Right lobe of liver (tissue), 6 donors: ENCODE measurements at regions not wholly inside any gene's neighbourhood (a gene's known extent, or its start where the extent isn't known, plus 50 kb on each side); places are given as distances from the start of the nearest gene placed in this dataset.

Experiments
- ATAC-seq, 4 donors: fragments of 200-7000 bp; cut with Tn5 transposase; one replicate each; pipeline ENCODE4 v1.9.1; 2020; ENCODE audit warnings: mild to moderate bottlenecking in 4 of 4, moderate library complexity in 4 of 4
- DNase-seq, 3 donors: peaks; one replicate each; pipeline ENCODE4 v3.0.0-alpha.2; 2020
- H3K27ac ChIP-seq, 3 donors: fragments of 200-600 bp; one replicate each; pipeline ENCODE4 v1.8.0; 2022
- H3K27me3 ChIP-seq, 2 donors: fragments of 200-600 bp; one replicate each; pipeline ENCODE4 v1.8.0; 2022
- H3K36me3 ChIP-seq, 4 donors: fragments of 200-600 bp; sonication (generic) in 1 of 4; one replicate each; pipeline versions ENCODE4 v1.5.1 to v1.8.0; 2017 to 2022; ENCODE audit warnings: control low read depth in 1 of 4
- H3K4me1 ChIP-seq, 4 donors: fragments of 200-600 bp; sonication (generic) in 1 of 4; one replicate each; pipeline versions ENCODE4 v1.5.1 to v1.8.0; 2017 to 2022; ENCODE audit warnings: control low read depth in 1 of 4
- H3K4me3 ChIP-seq, 3 donors: fragments of 200-600 bp; one replicate each; pipeline ENCODE4 v1.8.0; 2022
- H3K9me3 ChIP-seq, 4 donors: fragments of 200-600 bp; sonication (generic) in 1 of 4; one replicate each; pipeline versions ENCODE4 v1.5.1 to v1.8.0; 2017 to 2022; ENCODE audit warnings: control low read depth in 1 of 4
- POLR2A ChIP-seq: fragments of 450-650 bp; IDR thresholded peaks from one replicate; pipeline ENCODE4 v1.6.1; 2017; ENCODE audit warnings: antibody characterized with exemption, mild to moderate bottlenecking
- WGBS: methylation state at CpG from one replicate; pipeline ENCODE4 v1.1.6; 2018; ENCODE audit warnings: low coverage, low lambda C conversion rate; ENCODE audit not compliant: insufficient coverage; ENCODE audit errors: missing lambda C conversion rate; 5-methylcytosine and 5-hydroxymethylcytosine counted together
- intact Hi-C, 2 donors: fragments of 100-400 bp; cut with DNase I; formaldehyde crosslinking; loops; one replicate each; pipeline versions ENCODE4 v1.11.2 to v1.14.1; 2022
- TF ChIP-seq, protein P1 (sequence below), 4 donors: fragments of 200-600 bp in 3 of 4; fragments of 450-650 bp in 1 of 4; IDR thresholded peaks; one replicate each; pipeline versions ENCODE4 v1.5.1 to v1.8.0; 2016 to 2022; ENCODE audit warnings: antibody characterized with exemption in 4 of 4, mild to moderate bottlenecking in 2 of 4
- donor health status: DM: no; HTN: yes; CAD: no.
- donor health status: DM: no; HTN: no; CAD: no.
- donor health status: DM: no; HTN: no; CAD: no.
- donor health status: DM: no; HTN: yes; CAD: no.
- donor health status: DM: no; HTN: yes; CAD: no.

DNA sequence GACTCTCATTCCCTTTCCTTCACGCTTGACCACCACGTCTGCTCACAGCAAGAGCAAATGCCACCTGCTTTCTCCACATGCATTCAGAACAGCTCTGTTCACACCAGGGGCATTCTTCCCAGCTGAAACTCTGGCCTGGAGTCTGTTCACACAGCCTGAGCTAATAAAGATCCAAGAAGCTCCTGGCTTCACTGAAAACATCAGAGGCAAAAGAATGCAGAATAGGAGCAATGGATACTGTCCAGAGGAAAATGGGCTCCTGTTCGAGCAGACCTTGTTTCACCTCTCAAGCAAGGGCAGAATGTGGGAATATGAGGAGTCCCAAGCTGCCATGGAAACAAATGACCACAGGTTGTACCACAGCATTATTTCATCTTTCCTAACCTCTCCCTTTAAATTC is 402.7 kb upstream of the TNC start:
- intact Hi-C loops, result no loop called here
- WGBS, result 57% methylated on average over 3 of the region's 3 CpGs
- DNase-seq (no peak), ATAC-seq (no peak)
- no peaks in the 10 kb centered on the region for H3K9me3 ChIP-seq
- H3K27ac ChIP-seq, result no peak overlapping the region
- no peak overlapping the region for H3K4me3 ChIP-seq
- H3K27me3 ChIP-seq, result no peaks in the 10 kb centered on the region
- no peaks in the 10 kb centered on the region for H3K36me3 ChIP-seq
- no peak for TF ChIP-seq POLR2A
- TF ChIP-seq, protein P1, sequence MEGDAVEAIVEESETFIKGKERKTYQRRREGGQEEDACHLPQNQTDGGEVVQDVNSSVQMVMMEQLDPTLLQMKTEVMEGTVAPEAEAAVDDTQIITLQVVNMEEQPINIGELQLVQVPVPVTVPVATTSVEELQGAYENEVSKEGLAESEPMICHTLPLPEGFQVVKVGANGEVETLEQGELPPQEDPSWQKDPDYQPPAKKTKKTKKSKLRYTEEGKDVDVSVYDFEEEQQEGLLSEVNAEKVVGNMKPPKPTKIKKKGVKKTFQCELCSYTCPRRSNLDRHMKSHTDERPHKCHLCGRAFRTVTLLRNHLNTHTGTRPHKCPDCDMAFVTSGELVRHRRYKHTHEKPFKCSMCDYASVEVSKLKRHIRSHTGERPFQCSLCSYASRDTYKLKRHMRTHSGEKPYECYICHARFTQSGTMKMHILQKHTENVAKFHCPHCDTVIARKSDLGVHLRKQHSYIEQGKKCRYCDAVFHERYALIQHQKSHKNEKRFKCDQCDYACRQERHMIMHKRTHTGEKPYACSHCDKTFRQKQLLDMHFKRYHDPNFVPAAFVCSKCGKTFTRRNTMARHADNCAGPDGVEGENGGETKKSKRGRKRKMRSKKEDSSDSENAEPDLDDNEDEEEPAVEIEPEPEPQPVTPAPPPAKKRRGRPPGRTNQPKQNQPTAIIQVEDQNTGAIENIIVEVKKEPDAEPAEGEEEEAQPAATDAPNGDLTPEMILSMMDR (IDR thresholded peaks at IDR 0.05), result no peak
- H3K4me1 ChIP-seq, result no peaks in the 10 kb centered on the region

DNA sequence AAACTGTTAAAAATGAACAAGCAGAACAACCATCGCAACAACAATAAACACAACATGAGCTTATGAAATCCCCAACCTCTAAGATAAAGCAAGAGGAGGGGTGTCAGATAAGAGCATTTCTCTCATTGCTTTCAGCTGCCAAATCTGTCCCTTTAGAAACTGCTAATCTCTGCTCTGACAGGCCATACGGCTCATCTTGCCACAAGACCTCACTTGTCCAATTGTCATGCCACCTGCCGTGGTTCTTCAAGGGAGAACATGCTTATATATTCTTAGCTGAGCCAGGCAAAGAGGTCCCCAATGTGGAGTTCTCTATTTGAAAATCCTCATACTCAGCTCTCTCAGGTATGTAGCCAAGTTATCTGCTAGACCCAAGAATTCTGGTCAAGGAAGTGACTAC is 405.0 kb upstream of the TNC start:
- DNase-seq (no peak), ATAC-seq (no peak)
- Histone ChIP-seq H3K9me3 (no peaks in the 10 kb centered on the region), H3K4me1 (no peaks in the 10 kb centered on the region), H3K4me3 (no peak overlapping the region), H3K36me3 (no peaks in the 10 kb centered on the region), H3K27me3 (no peaks in the 10 kb centered on the region), H3K27ac (no peak overlapping the region)
- TF ChIP-seq, protein P1 (IDR thresholded peaks at IDR 0.05), result no peak
- TF ChIP-seq POLR2A, result no peak
- intact Hi-C loops, result no loop called here
- 68% methylated on average over 3 of the region's 3 CpGs for WGBS

DNA sequence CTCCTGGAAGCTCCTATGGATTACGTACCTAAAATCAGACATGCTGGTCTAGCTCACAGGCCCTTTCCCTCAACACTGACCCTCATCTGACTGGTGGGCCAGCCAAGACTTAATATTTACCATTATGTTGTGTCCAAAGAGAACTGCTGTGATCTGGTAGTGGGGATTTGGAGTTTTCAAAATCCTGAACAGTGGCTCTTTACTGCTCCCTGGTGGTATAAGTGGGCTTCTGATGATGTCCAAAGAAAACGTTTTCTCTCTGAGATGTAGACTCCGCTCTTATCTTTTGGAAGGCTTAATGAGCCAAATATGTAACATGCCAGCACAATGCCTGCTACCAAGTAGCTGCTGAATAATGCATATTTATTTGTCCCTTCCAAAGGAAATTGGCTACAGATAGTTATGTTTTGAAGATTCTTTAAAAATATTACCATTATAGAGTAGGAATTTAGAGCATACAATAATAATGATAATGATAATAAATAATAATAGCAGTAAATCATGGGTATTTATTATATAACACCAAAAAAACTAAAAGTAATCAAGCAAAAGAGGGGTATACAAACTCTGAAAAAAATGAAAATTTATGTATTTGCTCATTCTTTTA is 406.6 kb upstream of the TNC start:
- Histone ChIP-seq H3K4me3 (no peak overlapping the region), H3K27ac (no peak overlapping the region), H3K36me3 (no peaks in the 10 kb centered on the region), H3K27me3 (no peaks in the 10 kb centered on the region), H3K9me3 (no peaks in the 10 kb centered on the region), H3K4me1 (no peaks in the 10 kb centered on the region)
- peak; percentile 79 to 88 (median 82) for ATAC-seq
- intact Hi-C loops, result no loop called here
- WGBS, result 33% methylated on average over 3 of the region's 3 CpGs
- no peak for DNase-seq
- TF ChIP-seq, protein P1 (IDR thresholded peaks at IDR 0.05), result peak; percentile 61 to 77 (median 66)
- TF ChIP-seq POLR2A, result no peak

DNA sequence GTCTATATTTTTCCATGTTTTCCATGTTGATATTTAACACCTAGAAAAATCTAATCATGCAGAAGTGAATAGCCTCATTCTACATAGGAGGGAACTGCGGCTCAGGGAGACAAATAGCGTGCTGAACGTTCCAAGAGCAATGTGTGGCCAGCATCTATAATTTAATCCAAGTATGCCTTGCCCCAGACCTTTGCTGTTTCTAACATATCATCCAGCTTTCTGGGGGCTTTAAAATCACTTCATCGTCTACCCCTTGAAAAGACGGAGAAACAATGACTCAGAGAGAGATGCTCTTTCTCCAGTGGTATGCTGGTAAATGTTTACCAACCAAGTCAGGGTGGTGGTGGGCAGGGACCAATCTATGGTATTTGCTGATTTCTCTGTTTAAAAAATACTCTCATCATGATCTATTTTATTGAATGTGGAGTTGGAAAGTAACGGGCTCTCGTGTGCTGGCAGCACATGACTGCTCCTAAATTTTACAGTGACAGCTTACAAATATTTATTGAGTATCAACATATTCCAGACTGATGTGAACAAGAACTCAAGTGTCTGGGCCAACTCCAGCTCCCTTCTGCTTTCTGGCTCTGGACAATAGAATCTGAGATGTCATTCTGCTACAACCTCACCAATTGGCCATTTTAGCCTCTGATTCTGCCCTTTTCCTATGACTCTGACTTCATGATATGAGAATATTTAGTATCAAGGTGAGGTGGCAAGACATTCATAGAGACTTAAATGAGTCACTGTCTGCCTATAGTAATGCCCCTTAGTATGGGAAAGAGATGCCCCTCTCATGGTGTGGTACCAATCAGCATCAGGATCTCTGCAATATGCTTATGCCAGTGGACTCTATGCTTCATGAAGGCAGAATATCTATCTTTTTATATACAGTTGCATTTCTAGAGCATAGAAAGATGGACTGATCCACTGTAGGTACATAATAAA is 407.4 kb upstream of the TNC start:
- no peak overlapping the region for H3K27ac ChIP-seq
- ATAC-seq, result no peak
- no peak overlapping the region for H3K4me3 ChIP-seq
- no peak for DNase-seq
- WGBS, result 41% methylated on average over 7 of the region's 7 CpGs
- intact Hi-C loops, result no loop called here
- H3K4me1 ChIP-seq, result no peaks in the 10 kb centered on the region
- no peaks in the 10 kb centered on the region for H3K9me3 ChIP-seq
- TF ChIP-seq POLR2A, result no peak
- TF ChIP-seq, protein P1 (IDR thresholded peaks at IDR 0.05), result no peak
- H3K27me3 ChIP-seq, result no peaks in the 10 kb centered on the region
- no peaks in the 10 kb centered on the region for H3K36me3 ChIP-seq
